K562 (cell line): ENCODE measurements at regions not wholly inside any gene's neighbourhood (a gene's known extent, or its start where the extent isn't known, plus 50 kb on each side); places are given as distances from the start of the nearest gene placed in this dataset.

Experiments used
- ATAC-seq: fragments of 200-7000 bp; cut with Tn5 transposase; 3 replicates; pipeline ENCODE4 v1.9.1; 2020; ENCODE audit warnings: moderate library complexity
- BruUV-seq: library from RNA; stranded (reverse); fragments of 400-500 nt; replicated peaks from 2 replicates; lab custom pipeline; 2021; lab: Mats Ljungman, UMichigan
- CTCF ChIA-PET: fragments of 300-600 bp; formaldehyde crosslinking; extraction: SDS; loops from one replicate; lab custom pipeline; 2021; ENCODE audit warnings: low intra/inter-chr PET ratio; lab: Yijun Ruan, JAX
- POLR2A ChIA-PET: fragments of 300-600, 350-650 bp; sonication (Branson Sonifier 250); formaldehyde crosslinking; extraction: SDS; loops from one replicate; lab custom pipeline; 2021; ENCODE audit warnings: antibody characterized with exemption, inconsistent platforms; lab: Yijun Ruan, JAX
- DNase-seq, 4 experiments: peaks; one replicate each; pipeline versions ENCODE4 v3.0.0 to v3.0.0-alpha.2; 2011 to 2018; ENCODE audit warnings: low spot score in 3 of 4, mixed read lengths in 3 of 4; ENCODE audit errors: extremely low read depth in 1 of 4
- FAIRE-seq: peaks from 2 replicates; lab custom pipeline; 2011; peaks lifted over from hg19 to GRCh38; lab: Jason Lieb, UNC
- H2AFZ ChIP-seq: 2 replicates; pipeline ENCODE4 v1.6.0; 2011; ENCODE audit warnings: low read depth, low read length, control low read depth, inconsistent platforms
- H3K27ac ChIP-seq: fragments of 200-600 bp; 3 replicates; pipeline ENCODE4 v1.8.0; 2011; ENCODE audit warnings: low read depth, mild to moderate bottlenecking, control low read depth, inconsistent platforms, low read length, moderate library complexity, mixed read lengths; ENCODE audit errors: extremely low read depth
- H3K27me3 ChIP-seq, 2 experiments: fragments of 300-600 bp in 1 of 2; 2 replicates in 1 of 2; 3 replicates in 1 of 2; pipeline versions ENCODE4 v1.6.0 to v1.8.0; 2011; ENCODE audit warnings: inconsistent platforms in 2 of 2, low read length in 2 of 2, mild to moderate bottlenecking in 1 of 2, mixed read lengths in 1 of 2, moderate library complexity in 1 of 2; ENCODE audit not compliant: control insufficient read depth in 2 of 2, insufficient read depth in 2 of 2
- H3K36me3 ChIP-seq: fragments of 300-600 bp; 3 replicates; pipeline ENCODE4 v1.8.0; 2011; ENCODE audit warnings: mild to moderate bottlenecking, low read length, inconsistent platforms; ENCODE audit not compliant: control insufficient read depth, insufficient read depth
- H3K4me1 ChIP-seq, 2 experiments: fragments of 200-600 bp in 1 of 2; replicated peaks in 1 of 2; 2 replicates in 1 of 2; 3 replicates in 1 of 2; pipeline versions ENCODE4 v1.5.1 to v1.8.0; 2011; ENCODE audit warnings: inconsistent platforms in 2 of 2, low read length in 2 of 2, mild to moderate bottlenecking in 1 of 2, mixed read lengths in 1 of 2, moderate library complexity in 1 of 2; ENCODE audit not compliant: control insufficient read depth in 2 of 2, insufficient read depth in 2 of 2
- H3K4me2 ChIP-seq: 2 replicates; pipeline ENCODE4 v1.6.1; 2011; ENCODE audit warnings: low read length, control low read depth, inconsistent platforms, mixed read lengths; ENCODE audit not compliant: insufficient read depth
- H3K4me3 ChIP-seq: fragments of 200-600 bp; sonication (generic), shearing (Covaris generic); 2 replicates; pipeline ENCODE4 v1.5.1; 2016; ENCODE audit warnings: control low read depth, inconsistent platforms
- H3K79me2 ChIP-seq: fragments of 200-600 bp; 3 replicates; pipeline ENCODE4 v1.8.0; 2011; ENCODE audit warnings: low read length, inconsistent platforms; ENCODE audit not compliant: control insufficient read depth, insufficient read depth
- H3K9ac ChIP-seq, 2 experiments: 2 replicates each; pipeline versions ENCODE4 v1.6.0 to v1.6.1; 2011; ENCODE audit warnings: low read depth in 2 of 2, low read length in 2 of 2, control low read depth in 1 of 2, inconsistent platforms in 1 of 2, mild to moderate bottlenecking in 1 of 2, mixed read lengths in 1 of 2; ENCODE audit not compliant: insufficient read depth in 1 of 2
- H3K9me1 ChIP-seq: one replicate; pipeline ENCODE4 v1.6.0; 2011; ENCODE audit warnings: inconsistent platforms, mild to moderate bottlenecking, low read length, moderate library complexity; ENCODE audit not compliant: control insufficient read depth, insufficient read depth
- H3K9me3 ChIP-seq: replicated peaks from 2 replicates; pipeline ENCODE4 v1.5.1; 2011; ENCODE audit warnings: low read depth, low read length, inconsistent platforms; ENCODE audit not compliant: control insufficient read depth, insufficient read depth
- H4K20me1 ChIP-seq: replicated peaks from 2 replicates; pipeline ENCODE4 v1.6.1; 2011; ENCODE audit warnings: low read length, inconsistent platforms, mixed read lengths; ENCODE audit not compliant: control insufficient read depth, insufficient read depth
- ATF1 ChIP-seq, 2 experiments: fragments of 450-650 bp in 1 of 2; IDR thresholded peaks; 2 replicates each; pipeline ENCODE4 v1.6.1; 2016; ENCODE audit warnings: missing compliant biosample characterization in 1 of 2, missing genetic modification characterization in 1 of 2
- BCOR ChIP-seq: fragments of 450-650 bp; IDR thresholded peaks from 2 replicates; pipeline ENCODE4 v1.6.1; 2016
- CTCF ChIP-seq, 3 experiments: IDR thresholded peaks in 2 of 3; conservative IDR thresholded peaks in 1 of 3; 2 replicates each; pipeline ENCODE4 v1.5.1; 2011 to 2012; ENCODE audit warnings: low read length in 3 of 3, mild to moderate bottlenecking in 3 of 3, control low read depth in 2 of 3, improper control_type of control experiment in 1 of 3, inconsistent platforms in 1 of 3, low read depth in 1 of 3, mixed read lengths in 1 of 3, moderate library complexity in 1 of 3; ENCODE audit not compliant: insufficient read depth in 2 of 3
- ETV5 ChIP-seq: sonication (generic); formaldehyde crosslinking; IDR thresholded peaks from 2 replicates; pipeline ENCODE4 v1.4.0; 2020; ENCODE audit warnings: low read depth, mild to moderate bottlenecking, missing genetic modification reagents
- EZH2 ChIP-seq: IDR thresholded peaks from 2 replicates; pipeline ENCODE4 v1.6.1; 2012; ENCODE audit warnings: low read depth, mild to moderate bottlenecking, inconsistent platforms, low read length, borderline replicate concordance
- GTF2A2 ChIP-seq: IDR thresholded peaks from 2 replicates; pipeline ENCODE4 v1.6.1; 2016; ENCODE audit warnings: mild to moderate bottlenecking, missing genetic modification characterization, missing compliant biosample characterization
- KAT8 ChIP-seq: fragments of 450-650 bp; IDR thresholded peaks from 2 replicates; pipeline ENCODE4 v1.6.1; 2016; ENCODE audit warnings: low read depth, mild to moderate bottlenecking
- SMARCB1 ChIP-seq: IDR thresholded peaks from 2 replicates; pipeline ENCODE4 v1.6.1; 2011; ENCODE audit warnings: improper control_type of control experiment, low read depth; ENCODE audit not compliant: insufficient read length
- TAF15 ChIP-seq: fragments of 200-400 bp; formaldehyde crosslinking; IDR thresholded peaks from 2 replicates; pipeline ENCODE4 v1.6.1; 2017; ENCODE audit warnings: mild to moderate bottlenecking, low read depth, low read length, moderate library complexity
- TAF9B ChIP-seq: fragments of 450-650 bp; IDR thresholded peaks from 2 replicates; pipeline ENCODE4 v1.6.1; 2018; ENCODE audit warnings: mild to moderate bottlenecking; ENCODE audit not compliant: partially characterized antibody
- TEAD1 ChIP-seq, 2 experiments: fragments of 450-650 bp in 1 of 2; sonication (generic) in 1 of 2; formaldehyde crosslinking; IDR thresholded peaks; 2 replicates each; pipeline versions ENCODE4 v1.4.0 to v1.8.0; 2020 to 2022; ENCODE audit warnings: mild to moderate bottlenecking in 2 of 2, missing genetic modification reagents in 1 of 2
- TEAD4 ChIP-seq, 2 experiments: sonication (generic) in 1 of 2; formaldehyde crosslinking in 1 of 2; IDR thresholded peaks; 2 replicates each; pipeline versions ENCODE4 v1.6.1 to v1.8.0; 2012 to 2022; ENCODE audit warnings: borderline replicate concordance in 1 of 2, inconsistent platforms in 1 of 2, low read length in 1 of 2, mild to moderate bottlenecking in 1 of 2, missing genetic modification reagents in 1 of 2
- ZNF184 ChIP-seq: sonication (generic); formaldehyde crosslinking; IDR thresholded peaks from 2 replicates; pipeline ENCODE4 v1.5.0; 2020; ENCODE audit warnings: missing genetic modification reagents
- WGBS: fragments of 100-300 bp; shearing (Covaris generic); methylation state at CpG from one replicate; pipeline ENCODE4 v1.1.6; 2016; ENCODE audit warnings: low coverage, mixed read lengths; ENCODE audit not compliant: insufficient coverage; ENCODE audit errors: missing lambda C conversion rate; 5-methylcytosine and 5-hydroxymethylcytosine counted together
- in situ Hi-C: fragments of 300-500 bp; cut with MboI; formaldehyde crosslinking; loops from 4 replicates; pipeline ENCODE4 v1.15.0; 2018; ENCODE audit warnings: inconsistent platforms, mixed read lengths
- intact Hi-C: fragments of 100-400 bp; cut with micrococcal nuclease; formaldehyde crosslinking; loops from 2 replicates; pipeline ENCODE4 v1.14.2; 2022

- Histone ChIP-seq H3K79me2 (no peaks in the 10 kb centered on the region), H2AFZ (no peak overlapping the region), H3K4me1 (peaks cover 0 to 6% of the 10 kb centered on the region in 2 experiments; a peak in 1 of 5 replicates), H3K27ac (no peak overlapping the region), H3K4me3 (no peak overlapping the region), H4K20me1 (no peaks in the 10 kb centered on the region), H3K36me3 (no peaks in the 10 kb centered on the region), H3K9me3 (no peaks in the 10 kb centered on the region), H3K9me1 (no peaks in the 10 kb centered on the region), H3K27me3 (peaks cover 42 to 44% of the 10 kb centered on the region in 2 experiments), H3K4me2 (no peak overlapping the region), H3K9ac (no peak overlapping the region)
- POLR2A ChIA-PET, result interaction anchor here (1.1 kb wide), 1 partner anchor 12 kb away, joined by 3 read pairs; no protein-coding TSS in a partner anchor
- peak; percentile 62; the same call in 2 of the 3 replicates for ATAC-seq
- no TSS peak for BruUV-seq
- no peak for FAIRE-seq
- TF ChIP-seq SMARCB1 (no peak), CTCF (IDR thresholded peaks at IDR 0.05 in 2 of 3, conservative IDR thresholded peaks at IDR 0.05 in 1 of 3; ENCODE audit: insufficient read depth in 2 of 3, low read depth in 1 of 3, low read length in 3 of 3) (peak; percentile 37 to 54 (median 48); a peak in 5 of 6 replicates), GTF2A2 (tag) (no peak), KAT8 (no peak), ATF1 (CRISPR knock-in tag; IDR thresholded peaks at IDR 0.05) (no peak), ATF1 (tag; IDR thresholded peaks at IDR 0.05) (no peak), ETV5 (no peak), BCOR (no peak), TEAD4 (IDR thresholded peaks at IDR 0.05; ENCODE audit: low read length) (0 out of 2 replicates have a peak, but pooled peaks have one; percentile 11), TEAD4 (CRISPR knock-in tag; IDR thresholded peaks at IDR 0.05; ENCODE audit: borderline replicate concordance) (no peak), ZNF184 (CRISPR knock-in tag) (no peak), TEAD1 (CRISPR knock-in tag; IDR thresholded peaks at IDR 0.05) (0 out of 4 replicates have a peak, but pooled peaks of 1 of the 2 experiments have one; percentile 46), TAF15 (no peak), EZH2 (0 out of 2 replicates have a peak, but pooled peaks have one; percentile 43), TAF9B (no peak)
- no peak for DNase-seq
- WGBS, result 1% methylated on average over 11 of the region's 11 CpGs
- in situ Hi-C loops, result no loop called here
- intact Hi-C loops, result no loop called here
- CTCF ChIA-PET, result no interaction called here
These were observed 217.6 kb upstream of the TOPAZ1 start for GRCh38 chr3:44023961-44024593.
